ENCODE measurements at regions not wholly inside any gene's neighbourhood (a gene's known extent, or its start where the extent isn't known, plus 50 kb on each side); places are given as distances from the start of the nearest gene placed in this dataset.
A peak's percentile ranks its signal among the peaks of the same experiment; 100 is the strongest.

DNA sequence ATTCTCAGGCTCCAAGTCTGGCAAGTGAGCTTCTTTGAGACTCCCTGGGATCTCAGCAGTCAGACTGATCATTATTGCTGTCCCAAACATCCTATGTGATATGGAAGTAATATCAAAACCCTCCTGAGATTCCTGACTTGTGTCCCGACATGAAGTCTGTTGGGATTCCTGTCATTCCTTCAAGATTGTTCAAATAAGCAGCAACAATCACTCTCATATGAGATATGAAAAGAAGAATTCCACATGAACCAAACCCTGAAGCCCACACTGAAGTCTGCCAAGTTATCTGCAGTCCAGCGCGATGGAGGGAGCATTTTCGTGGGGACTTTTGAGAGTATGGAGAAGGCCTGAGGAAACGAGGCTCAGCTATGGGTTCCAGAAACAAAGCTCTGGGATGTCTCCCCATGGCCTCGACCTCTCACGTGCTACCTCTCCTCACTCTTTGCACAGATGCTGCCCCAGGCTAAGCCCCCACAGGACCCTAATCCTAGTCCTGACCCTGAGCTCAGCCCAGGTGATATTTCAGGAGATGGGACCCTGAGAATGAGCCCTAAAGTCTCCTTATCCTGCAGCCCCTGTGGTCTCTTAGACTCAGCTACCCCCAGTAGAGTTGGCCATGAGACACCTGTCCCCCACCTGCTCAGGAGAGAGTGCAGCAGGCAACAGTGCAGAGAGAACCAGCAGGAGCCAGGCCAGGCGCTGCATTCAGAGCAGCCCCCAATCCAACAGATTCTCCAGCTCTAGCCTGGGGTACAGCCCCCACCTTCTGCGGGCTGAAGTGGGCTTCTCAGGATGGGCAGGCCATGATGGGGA lies 100.2 kb downstream of the GGTLC2 start:
- DNase-seq (ENCODE audit: low read depth in 2 of 2): no peak

DNA sequence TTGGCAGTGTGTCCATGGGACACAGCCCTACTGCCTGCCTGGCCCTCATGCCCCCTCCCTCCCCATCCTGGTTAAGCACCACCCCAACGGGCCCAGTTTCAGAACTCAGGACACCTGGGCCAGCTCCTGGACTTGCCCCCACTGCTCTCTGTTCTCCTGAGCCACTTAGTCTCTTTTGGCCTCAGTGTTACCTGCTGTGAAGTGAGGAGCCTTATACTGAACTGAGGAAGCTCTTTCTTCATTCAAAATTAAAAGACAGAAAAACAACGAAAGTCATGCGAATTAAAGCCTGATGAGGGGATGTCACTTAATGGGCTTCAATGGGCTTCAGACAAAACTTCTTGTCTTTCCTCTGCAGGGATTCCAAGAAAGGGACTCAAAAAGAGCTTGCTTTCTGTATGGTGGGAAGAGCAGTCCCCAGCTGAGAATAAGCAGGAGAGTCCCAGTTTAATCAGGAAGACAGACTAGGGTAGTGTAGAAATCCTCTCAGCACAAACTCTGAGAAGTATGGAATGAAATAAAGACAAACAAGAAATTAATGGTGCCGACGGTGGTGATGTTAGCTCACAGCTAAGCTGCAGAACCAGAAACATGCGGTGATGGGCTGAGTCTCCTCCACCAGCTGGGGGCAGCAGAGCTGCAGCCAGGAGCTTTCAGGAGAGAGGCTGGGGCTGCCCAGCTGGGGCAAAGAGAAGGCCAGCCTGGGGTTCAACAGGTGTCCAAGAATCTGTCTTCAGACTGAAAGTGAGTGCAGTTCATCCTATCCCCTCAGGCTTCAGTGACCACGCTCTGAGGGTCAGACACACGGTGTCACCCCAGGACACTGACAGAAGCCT lies 101.0 kb downstream of the GGTLC2 start:
- peak; percentile 8 to 24 for DNase-seq (ENCODE audit: low read depth in 2 of 2)

DNA sequence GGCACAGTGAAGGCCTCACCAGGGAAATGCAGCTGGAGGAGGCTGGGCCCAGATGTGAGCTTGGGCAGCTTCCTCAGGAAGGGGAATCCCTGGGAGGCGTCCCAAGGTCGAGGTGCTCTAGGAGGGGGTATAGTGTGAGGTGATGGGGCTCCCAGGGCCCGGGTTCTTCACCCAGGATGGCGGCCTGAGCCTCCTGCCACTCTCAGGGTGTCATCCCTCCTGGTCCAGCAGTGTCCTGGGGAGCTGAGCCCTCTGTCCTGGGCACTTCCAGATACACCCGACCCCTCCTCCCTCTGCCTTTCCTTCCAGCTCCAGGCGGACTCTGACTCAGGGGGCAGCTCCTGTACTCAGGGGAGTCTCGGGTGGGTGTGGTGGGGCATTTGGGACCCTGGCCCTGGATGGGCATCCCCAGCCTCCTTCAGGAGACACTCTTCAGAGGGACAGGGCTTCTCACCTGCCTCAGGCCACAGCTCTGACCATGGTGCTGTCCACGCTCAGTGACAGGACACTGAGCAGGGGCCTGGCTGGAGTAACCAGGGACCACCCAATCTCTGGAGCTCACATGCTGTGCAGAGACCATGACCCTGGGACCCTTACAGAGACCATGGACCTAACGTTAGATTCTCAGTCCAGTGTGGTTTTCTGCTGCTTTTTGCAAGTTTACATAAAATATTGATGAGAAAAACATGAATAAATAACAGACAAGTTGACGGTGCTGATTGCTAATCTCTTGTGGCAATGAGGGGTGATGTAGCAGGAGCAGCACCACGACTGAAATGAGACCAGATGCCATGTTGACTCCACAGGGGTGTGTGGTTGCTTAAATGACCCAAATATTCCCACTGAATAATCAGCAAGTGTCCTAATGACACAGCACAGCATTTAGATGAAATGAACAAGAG lies 101.9 kb downstream of the GGTLC2 start:
- no peak for DNase-seq (ENCODE audit: low read depth in 2 of 2)

DNA sequence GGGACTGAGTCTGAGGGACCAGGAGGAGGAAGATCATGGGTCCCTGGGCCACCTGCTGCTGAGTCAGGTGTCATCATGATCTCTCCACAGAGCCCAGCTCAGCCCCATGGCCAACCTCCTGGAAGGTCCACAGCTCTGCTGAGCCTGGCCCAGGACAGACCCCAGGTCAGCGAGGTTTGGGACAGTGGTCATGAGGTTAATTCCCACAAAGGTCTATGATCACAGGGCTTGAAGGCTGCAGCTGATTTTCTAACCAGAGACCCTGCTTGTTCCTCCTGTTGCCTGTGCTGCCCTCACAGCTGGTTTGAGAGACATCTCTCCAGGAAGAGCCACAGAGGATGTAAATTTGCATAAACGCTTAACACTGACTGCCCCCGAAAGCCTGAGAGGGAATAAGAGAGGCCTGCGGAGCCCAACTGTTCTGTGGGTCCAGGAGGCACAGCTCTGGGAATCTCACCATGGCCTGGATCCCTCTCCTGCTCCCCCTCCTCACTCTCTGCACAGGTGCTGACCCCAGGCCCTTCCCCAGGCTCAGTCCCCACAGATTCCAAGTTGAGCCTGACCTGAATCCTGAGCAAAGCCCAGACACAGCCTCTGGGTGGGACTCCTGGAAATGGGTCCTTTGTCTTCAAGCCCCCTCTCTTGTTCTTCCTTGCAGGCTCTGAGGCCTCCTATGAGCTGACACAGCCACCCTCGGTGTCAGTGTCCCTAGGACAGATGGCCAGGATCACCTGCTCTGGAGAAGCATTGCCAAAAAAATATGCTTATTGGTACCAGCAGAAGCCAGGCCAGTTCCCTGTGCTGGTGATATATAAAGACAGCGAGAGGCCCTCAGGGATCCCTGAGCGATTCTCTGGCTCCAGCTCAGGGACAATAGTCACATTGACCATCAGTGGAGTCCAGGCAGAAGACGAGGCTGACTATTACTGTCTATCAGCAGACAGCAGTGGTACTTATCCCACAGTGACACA lies 102.8 kb downstream of the GGTLC2 start:
- no peak for DNase-seq (ENCODE audit: low read depth in 2 of 2)

DNA sequence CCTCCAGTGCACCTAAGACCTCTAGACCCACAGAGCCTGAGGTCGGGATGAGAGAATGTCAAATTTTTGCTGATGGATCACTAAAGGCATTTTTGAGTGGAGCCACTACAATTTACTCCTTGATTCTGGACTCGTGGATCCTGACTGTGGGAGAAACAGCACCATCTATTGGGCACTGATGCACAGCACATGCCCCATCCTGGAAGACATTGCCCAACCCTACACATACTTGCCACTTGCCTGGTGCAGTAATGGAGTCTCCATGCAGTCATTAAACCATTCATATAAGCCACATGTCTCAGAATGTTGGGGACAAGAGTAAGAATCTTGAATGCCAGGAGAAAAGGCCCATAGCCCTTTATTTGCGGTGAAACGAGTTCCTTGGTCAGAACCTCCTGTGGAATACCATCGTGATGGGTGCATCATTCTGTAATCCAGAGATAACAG lies 103.9 kb downstream of the GGTLC2 start:
- peak; percentile 6 to 18 for DNase-seq (ENCODE audit: low read depth in 2 of 2)

DNA sequence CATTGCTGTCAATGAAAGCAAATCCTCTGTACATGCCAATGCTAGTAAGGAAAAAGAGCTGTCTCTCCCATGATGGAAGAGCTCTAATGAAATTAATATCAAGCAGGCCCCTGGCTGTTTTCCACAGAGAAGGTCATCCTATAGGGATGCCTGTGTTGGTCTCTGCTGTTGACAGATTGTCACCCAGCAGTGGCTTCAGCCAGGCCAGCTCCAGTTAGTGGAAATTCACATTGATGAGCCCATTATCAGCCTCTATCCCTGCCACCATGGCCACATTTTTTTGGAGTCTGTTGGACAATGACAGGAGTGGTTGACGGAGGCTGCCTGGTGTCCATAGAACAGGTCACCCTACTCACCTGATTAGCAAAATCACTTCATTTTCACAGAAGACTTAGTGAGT lies 104.3 kb downstream of the GGTLC2 start:
- DNase-seq (ENCODE audit: low read depth in 2 of 2): no peak

DNA sequence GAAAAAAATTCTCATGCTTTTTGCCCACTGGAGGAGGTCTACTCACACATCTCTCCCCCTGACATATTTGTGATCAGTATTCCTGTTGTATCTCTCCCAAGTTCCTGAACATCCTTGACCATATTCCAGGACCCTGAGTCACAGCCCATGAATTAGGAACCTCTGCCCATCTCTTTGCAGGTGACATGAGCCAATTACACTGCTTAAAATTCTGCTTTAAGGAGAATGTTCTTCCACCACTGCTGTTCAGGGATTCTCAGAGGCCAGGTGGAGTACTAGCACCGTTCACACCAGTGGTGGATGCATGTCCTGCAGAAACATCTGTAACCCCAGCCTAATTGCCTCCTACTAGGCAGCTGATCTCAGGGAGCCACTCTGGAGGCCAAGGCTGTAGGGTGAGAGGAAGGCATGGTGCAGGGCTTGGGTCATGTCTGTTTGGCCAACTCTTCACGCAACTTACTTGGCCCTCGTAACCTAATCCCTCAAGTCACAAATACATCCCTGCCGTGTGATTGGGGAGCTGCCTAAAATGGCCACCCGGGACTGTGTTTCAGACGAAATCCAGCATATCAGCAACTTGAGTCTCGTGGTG lies 104.8 kb downstream of the GGTLC2 start:
- DNase-seq (ENCODE audit: low read depth in 2 of 2): no peak

DNA sequence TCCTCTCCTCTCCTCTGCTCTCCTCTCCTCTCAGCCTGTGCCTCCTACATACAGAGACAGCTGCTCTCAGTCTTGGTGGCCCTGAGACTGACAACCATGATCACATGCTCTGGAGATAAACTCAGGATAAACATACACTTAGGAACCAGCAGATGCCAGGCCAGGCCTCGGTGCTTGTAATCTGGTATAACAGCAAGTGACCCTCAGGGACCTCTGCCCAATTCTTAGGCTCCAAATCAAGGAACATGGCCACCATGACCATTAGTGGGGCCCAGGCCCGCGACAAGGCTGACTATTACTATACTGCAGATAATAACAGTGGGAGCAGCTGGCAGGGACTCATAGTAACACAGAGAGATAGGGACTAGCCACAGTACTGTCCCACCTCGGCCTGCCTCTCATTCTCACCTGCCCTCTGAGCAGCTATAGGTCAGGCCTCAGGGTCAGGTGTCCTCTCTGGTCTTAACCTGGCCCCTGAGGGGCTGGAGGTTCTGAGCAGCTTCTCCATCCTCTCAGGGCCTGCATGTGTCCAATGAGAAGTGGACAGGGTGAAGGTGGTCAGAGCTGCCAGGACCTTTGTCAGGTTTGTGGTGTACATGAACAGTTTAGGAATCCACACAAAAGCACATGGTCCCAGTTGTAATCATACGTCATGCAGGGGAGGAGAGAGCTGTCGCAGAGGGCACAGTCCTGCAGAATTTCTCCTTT lies 106.1 kb downstream of the GGTLC2 start:
- no peak for DNase-seq (ENCODE audit: low read depth in 2 of 2)

DNA sequence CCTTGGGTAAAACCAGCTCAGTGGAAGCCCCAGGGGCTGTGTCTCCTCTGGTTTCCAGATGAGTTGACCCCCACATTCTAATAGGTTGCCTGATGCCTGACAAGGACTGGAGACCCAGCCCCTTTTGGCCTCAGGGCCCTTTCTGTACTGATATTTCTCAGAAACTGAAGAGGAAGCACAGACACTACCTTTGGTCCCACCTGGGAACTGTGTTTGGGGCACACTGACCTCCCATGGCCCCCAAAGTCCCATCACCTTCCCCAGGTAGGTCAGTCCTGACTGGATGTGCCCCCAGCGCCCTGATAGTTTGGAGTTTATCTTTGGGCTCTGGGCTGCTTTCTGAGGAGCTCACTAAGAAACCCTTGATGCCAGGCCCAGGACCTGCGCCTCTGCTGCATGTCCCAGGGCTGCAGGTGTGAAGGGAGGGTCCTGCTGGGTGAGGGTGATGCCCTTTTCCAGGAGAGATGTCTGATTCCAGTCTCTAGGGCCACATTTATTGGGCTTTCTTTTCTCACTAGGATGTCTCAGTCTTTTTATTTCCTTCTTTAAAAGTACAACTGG lies 106.7 kb downstream of the GGTLC2 start:
- DNase-seq (ENCODE audit: low read depth in 2 of 2): no peak

DNA sequence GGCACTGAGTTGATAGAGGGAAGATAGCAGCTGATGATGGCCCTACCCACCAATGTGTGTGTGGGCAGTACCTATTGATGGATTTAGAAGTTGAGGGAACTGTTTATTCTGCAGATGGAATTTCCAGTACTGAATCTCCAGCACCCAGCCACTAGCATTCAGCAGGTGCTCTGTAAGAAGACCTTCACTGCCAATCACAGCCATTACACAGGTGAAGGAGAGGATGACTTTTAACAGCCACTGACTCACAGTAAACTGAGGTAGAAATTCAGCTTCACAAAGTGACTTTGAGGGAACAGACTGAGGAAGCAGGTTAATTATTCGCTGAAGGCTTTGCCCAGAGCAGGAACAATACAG lies 107.8 kb downstream of the GGTLC2 start:
- DNase-seq (ENCODE audit: low read depth in 2 of 2): no peak

DNA sequence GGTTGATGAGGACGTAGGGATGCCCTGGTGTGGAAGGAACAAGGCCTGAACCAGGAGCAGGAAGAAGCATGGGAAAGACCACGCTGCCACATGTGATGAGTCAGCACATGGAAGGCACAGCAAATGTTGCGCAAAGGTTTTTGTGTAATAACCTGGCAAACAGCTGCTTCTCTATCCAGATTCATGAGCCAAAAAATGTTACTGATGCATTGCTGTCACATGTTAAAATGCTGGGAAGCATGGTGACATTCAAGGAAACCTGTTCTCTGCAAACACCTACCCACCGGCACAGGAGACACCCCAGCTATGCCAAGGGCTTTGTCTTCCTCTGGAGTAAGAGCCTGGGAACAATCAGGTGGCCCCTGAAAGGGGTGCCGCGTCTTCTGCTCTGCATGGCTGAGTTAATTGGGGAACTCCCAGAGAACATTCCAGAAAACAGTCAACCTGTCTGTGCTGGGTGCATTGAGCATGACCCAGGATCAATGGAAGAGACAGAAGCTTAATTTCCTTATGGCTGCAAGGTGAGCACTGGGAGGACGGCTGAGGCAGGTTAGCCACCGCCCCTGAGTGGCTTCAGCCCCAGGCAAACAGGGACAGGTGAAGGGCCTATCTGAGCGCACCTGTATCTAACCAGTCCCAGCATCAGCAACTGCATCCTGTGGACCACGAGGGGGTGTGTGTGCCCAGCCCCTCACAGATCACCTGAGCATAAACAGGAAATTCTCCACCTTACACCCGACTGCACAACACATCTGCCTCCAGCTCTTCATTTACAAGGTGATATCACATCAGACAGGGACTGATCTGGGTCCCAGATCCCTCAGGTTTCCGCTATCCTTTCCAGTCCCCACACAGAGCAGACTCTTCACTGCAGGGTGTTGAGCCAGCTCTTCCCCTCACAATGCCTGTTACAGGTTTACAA lies 108.4 kb downstream of the GGTLC2 start:
- DNase-seq (ENCODE audit: low read depth in 2 of 2): no peak

DNA sequence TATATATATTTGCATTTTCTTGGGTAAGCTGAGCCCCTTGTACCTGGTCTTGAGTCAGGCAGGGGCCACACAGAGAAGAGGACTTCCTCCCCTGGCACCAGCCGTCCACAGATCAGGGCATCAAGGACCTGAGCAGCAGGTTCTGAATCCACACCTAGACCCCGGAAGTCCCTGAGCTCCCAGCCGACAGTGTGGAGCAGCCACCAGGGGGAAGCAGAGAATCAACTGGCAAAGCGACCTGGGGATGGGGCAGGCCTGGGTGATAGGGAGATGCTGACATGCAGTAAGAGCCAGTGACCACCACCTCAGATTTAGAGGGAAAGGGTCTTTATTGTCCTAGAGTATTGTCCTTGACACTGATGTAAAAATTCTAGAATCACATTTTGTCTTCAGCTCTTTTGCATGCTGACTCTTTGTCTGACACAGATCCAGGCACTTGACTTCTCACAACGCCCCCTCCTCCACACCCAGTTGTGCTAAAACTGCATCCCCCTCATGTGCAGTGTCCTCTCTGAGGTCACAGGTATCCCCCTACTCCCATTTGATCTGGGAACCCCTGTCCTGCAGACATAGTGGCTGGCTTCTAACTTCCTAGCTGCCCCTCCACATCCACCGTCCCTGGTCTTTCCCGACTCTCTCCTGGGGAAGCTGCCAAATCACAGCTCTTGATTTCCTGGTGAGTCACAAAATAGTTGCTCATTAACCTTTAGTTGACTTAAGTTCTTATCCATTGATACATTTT lies 109.3 kb downstream of the GGTLC2 start:
- DNase-seq (ENCODE audit: low read depth in 2 of 2): peak; percentile 65 to 73

DNA sequence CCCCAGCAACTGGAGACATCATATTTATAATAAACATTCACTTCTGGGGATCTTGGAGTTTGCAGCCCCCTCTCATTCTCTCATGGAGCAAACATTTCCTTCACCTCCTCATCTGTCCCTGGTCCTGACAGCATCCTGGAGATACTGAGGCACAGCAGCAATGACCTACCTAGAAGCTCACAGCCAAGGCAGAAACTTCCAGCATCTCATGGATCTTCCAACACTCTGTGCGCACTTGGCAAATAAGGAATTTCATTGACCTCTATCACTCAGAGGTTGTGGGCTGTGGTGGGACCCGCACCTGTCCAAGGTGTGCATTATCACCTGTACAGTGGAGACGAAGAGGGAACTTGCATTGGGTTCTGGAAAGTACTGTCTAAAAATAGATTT lies 109.8 kb downstream of the GGTLC2 start:
- no peak for DNase-seq (ENCODE audit: low read depth in 2 of 2)

DNA sequence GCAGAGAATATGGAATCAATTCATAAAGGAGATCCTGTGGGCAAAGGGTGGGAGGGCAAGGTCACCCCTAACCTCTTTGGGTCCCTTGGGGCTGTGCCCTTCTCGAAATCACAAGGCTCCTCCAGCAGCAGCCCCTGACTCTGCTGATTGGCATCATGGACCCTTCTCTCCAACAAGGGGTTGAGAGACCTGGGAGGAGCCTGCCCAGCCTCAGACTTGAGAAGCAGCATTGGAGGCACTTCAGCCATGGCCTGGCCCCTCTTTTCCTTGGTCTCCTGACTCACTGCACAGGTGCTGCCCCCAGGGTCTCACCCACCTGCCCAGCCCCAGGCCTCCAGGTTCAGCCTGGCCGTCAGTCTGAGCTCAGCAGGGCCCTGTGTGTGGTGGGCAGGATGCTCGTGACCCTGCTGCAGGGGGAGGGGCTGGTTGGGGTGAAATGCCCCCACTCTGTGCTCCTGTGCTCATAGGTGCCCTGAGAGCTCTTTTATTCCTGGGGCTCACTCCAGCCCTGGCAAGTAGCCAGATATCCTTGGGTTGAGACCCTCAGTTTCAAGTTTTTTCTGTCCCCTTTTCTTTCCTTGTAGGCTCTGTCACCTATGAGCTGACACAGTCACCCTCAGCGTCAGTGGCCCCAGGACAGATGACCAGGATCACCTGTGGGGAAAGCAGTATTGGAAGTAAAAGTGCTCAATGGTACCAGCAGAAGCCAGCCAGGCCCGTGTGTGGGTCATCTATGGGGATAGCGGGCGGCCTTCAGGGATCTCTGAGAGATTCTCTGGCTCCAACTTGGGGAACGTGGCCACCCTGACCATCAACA lies 110.8 kb downstream of the GGTLC2 start:
- no peak for DNase-seq (ENCODE audit: low read depth in 2 of 2)

DNA sequence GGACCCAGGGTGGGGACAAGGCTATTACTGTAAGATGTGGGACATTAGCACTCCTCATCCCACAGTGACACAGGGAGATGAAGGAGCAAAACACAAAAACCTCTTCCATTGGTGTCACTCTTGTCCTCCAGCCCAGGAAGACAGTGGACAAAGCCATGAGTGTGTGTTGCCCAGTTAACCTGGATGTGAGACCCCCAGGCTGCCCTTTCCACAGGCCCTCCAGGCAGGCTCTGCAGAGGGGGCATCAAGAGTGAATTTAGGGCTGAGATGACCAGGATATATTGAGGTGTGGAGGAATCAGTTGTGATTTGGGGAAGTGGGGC lies 111.3 kb downstream of the GGTLC2 start:
- no peak for DNase-seq (ENCODE audit: low read depth in 2 of 2)

DNA sequence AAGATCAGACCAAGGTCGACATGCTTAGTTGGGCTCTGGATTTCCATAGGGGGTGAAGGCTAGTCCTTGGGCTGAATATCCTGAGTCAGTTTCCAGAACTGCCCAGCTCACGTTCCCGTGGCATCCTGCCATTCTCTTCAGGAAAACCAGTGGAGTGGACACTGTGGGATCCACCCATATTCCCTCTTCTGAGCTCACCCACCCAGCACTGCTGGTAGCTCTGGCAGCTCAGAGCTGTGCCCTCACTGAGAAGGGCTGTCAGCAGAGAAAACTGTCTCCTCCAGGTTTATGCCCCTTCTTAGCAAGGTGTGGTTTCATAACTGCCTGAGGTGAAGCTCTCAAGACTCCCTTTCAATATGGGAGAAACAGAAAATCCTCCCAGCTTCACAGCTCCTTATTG lies 111.7 kb downstream of the GGTLC2 start:
- DNase-seq (ENCODE audit: low read depth in 2 of 2): no peak

Measured in stimulated activated CD4-positive, alpha-beta T cell treated with anti-CD3 and anti-CD28 coated beads, Interleukin-4, amount 100 ng/mL, for 48 hours (primary cell).